OCI-LY1 (cell line): ENCODE measurements at regions not wholly inside any gene's neighbourhood (a gene's known extent, or its start where the extent isn't known, plus 50 kb on each side); places are given as distances from the start of the nearest gene placed in this dataset.

Experiments used
- H2AFZ ChIP-seq: fragments of 200-600 bp; sonication (generic), shearing (Covaris generic); 2 replicates; pipeline ENCODE4 v1.6.0; 2014; ENCODE audit warnings: antibody characterized with exemption, mild to moderate bottlenecking, low read length
- H3F3A ChIP-seq: fragments of 200-600 bp; sonication (generic), shearing (Covaris generic); 2 replicates; pipeline ENCODE4 v1.6.0; 2014; ENCODE audit warnings: mild to moderate bottlenecking, antibody characterized with exemption, low read length, moderate library complexity; ENCODE audit not compliant: insufficient read depth
- H3K27ac ChIP-seq: fragments of 200-600 bp; sonication (generic); 2 replicates; pipeline ENCODE4 v1.5.1; 2014; ENCODE audit warnings: low read length, mixed run types, mild to moderate bottlenecking, low read depth; ENCODE audit not compliant: poor library complexity, severe bottlenecking
- H3K27me3 ChIP-seq: fragments of 200-600 bp; sonication (generic); 2 replicates; pipeline ENCODE4 v1.6.0; 2014; ENCODE audit warnings: antibody characterized with exemption, mild to moderate bottlenecking, low read length, moderate library complexity; ENCODE audit not compliant: insufficient read depth
- H3K36me3 ChIP-seq: fragments of 200-600 bp; sonication (generic); 2 replicates; pipeline ENCODE4 v1.6.1; 2014; ENCODE audit warnings: mild to moderate bottlenecking, antibody characterized with exemption, low read length, moderate library complexity, mixed read lengths; ENCODE audit not compliant: insufficient read depth
- H3K4me1 ChIP-seq: fragments of 200-600 bp; sonication (generic); 2 replicates; pipeline ENCODE4 v1.5.1; 2014; ENCODE audit warnings: mild to moderate bottlenecking, low read length, moderate library complexity; ENCODE audit not compliant: insufficient read depth, severe bottlenecking
- H3K4me2 ChIP-seq: fragments of 200-600 bp; sonication (generic), shearing (Covaris generic); 2 replicates; pipeline ENCODE4 v1.6.1; 2014; ENCODE audit warnings: low read length
- H3K4me3 ChIP-seq: fragments of 200-600 bp; sonication (generic); 2 replicates; pipeline ENCODE4 v1.5.1; 2014; ENCODE audit warnings: low read length, low read depth, mild to moderate bottlenecking, mixed read lengths; ENCODE audit not compliant: poor library complexity, severe bottlenecking
- H3K79me2 ChIP-seq: fragments of 200-600 bp; shearing (Covaris generic); 2 replicates; pipeline ENCODE4 v1.6.1; 2016; ENCODE audit warnings: mixed run types, low read length, mixed read lengths; ENCODE audit not compliant: insufficient read depth
- H3K9ac ChIP-seq: fragments of 200-600 bp; sonication (generic), shearing (Covaris generic); 2 replicates; pipeline ENCODE4 v1.6.1; 2014; ENCODE audit warnings: mild to moderate bottlenecking, low read length, mixed read lengths
- H3K9me2 ChIP-seq: fragments of 200-600 bp; sonication (generic), shearing (Covaris generic); 2 replicates; pipeline ENCODE4 v1.6.1; 2014; ENCODE audit warnings: low read depth, mild to moderate bottlenecking, low read length, mixed read lengths
- H3K9me3 ChIP-seq: fragments of 200-600 bp; shearing (Covaris generic); 2 replicates; pipeline ENCODE4 v1.6.1; 2014; ENCODE audit warnings: low read length, mixed read lengths
- H4K20me1 ChIP-seq: fragments of 200-600 bp; sonication (generic), shearing (Covaris generic); 2 replicates; pipeline ENCODE4 v1.6.0; 2016; ENCODE audit warnings: mild to moderate bottlenecking, low read length; ENCODE audit not compliant: insufficient read depth
- EZH2 ChIP-seq: fragments of 200-600 bp; sonication (generic), shearing (Covaris generic); IDR thresholded peaks from 2 replicates; pipeline ENCODE4 v1.8.0; 2017; ENCODE audit warnings: borderline replicate concordance, mixed run types, mild to moderate bottlenecking, antibody characterized with exemption, low read length, moderate library complexity, mixed read lengths
- TF ChIP-seq, protein P1 (sequence below): fragments of 200-600 bp; sonication (generic), shearing (Covaris generic); IDR thresholded peaks from 2 replicates; pipeline ENCODE4 v1.5.1; 2017; ENCODE audit warnings: mild to moderate bottlenecking, antibody characterized with exemption, low read length, moderate library complexity, mixed read lengths

- no peaks in the 10 kb centered on the region for H4K20me1 ChIP-seq
- no peaks in the 10 kb centered on the region for H3K9me3 ChIP-seq
- H3F3A ChIP-seq, result no peaks in the 10 kb centered on the region
- H3K36me3 ChIP-seq, result no peaks in the 10 kb centered on the region
- no peak for TF ChIP-seq EZH2
- TF ChIP-seq, protein P1, sequence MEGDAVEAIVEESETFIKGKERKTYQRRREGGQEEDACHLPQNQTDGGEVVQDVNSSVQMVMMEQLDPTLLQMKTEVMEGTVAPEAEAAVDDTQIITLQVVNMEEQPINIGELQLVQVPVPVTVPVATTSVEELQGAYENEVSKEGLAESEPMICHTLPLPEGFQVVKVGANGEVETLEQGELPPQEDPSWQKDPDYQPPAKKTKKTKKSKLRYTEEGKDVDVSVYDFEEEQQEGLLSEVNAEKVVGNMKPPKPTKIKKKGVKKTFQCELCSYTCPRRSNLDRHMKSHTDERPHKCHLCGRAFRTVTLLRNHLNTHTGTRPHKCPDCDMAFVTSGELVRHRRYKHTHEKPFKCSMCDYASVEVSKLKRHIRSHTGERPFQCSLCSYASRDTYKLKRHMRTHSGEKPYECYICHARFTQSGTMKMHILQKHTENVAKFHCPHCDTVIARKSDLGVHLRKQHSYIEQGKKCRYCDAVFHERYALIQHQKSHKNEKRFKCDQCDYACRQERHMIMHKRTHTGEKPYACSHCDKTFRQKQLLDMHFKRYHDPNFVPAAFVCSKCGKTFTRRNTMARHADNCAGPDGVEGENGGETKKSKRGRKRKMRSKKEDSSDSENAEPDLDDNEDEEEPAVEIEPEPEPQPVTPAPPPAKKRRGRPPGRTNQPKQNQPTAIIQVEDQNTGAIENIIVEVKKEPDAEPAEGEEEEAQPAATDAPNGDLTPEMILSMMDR, result no peak
- H3K27ac ChIP-seq, result no peak overlapping the region
- no peaks in the 10 kb centered on the region for H3K9me2 ChIP-seq
- H3K79me2 ChIP-seq, result no peaks in the 10 kb centered on the region
- no peaks in the 10 kb centered on the region for H3K4me1 ChIP-seq
- H3K9ac ChIP-seq, result no peak overlapping the region
- no peaks in the 10 kb centered on the region for H3K27me3 ChIP-seq
- no peak overlapping the region for H2AFZ ChIP-seq
- no peak overlapping the region for H3K4me2 ChIP-seq
- no peak overlapping the region for H3K4me3 ChIP-seq
Observed at GRCh38 chr17:55909776-55910175, 158.9 kb downstream of the PCTP start.

DNA sequence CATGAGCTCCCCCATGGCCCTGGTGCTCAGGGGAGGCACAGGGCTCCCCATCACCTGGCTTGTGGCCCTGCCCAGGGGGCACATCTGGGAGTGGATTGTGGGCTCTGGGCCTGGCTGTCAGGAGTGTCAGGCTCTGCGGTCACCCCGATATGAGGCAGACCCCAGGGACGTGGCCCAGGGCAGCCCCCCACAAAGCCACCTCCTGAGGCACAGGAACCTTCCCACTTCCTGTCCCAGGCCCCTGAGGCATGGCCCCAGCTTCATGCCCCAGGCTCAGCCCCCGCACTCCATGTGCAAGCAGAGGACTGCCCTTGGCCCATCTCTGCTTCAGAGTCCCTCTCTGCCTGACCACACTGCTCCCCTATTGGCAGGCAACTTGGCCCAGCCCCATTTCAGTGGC, 160.3 kb downstream of the PCTP start:
- no peak overlapping the region for H3K9ac ChIP-seq
- H3K4me3 ChIP-seq, result no peak overlapping the region
- no peaks in the 10 kb centered on the region for H3K4me1 ChIP-seq
- no peaks in the 10 kb centered on the region for H3K9me2 ChIP-seq
- H3K79me2 ChIP-seq, result no peaks in the 10 kb centered on the region
- H3K4me2 ChIP-seq, result no peak overlapping the region
- H3K36me3 ChIP-seq, result no peaks in the 10 kb centered on the region
- no peaks in the 10 kb centered on the region for H3K9me3 ChIP-seq
- no peak overlapping the region for H2AFZ ChIP-seq
- H3F3A ChIP-seq, result no peaks in the 10 kb centered on the region
- H3K27me3 ChIP-seq, result no peaks in the 10 kb centered on the region
- no peak overlapping the region for H3K27ac ChIP-seq
- TF ChIP-seq EZH2, result no peak
- TF ChIP-seq, protein P1, result no peak
- no peaks in the 10 kb centered on the region for H4K20me1 ChIP-seq

- Histone ChIP-seq H3K4me3 (no peak overlapping the region), H2AFZ (no peak overlapping the region), H3K27ac (no peak overlapping the region), H3K4me1 (no peaks in the 10 kb centered on the region), H3K79me2 (no peaks in the 10 kb centered on the region), H3K9ac (no peak overlapping the region), H3K9me3 (no peaks in the 10 kb centered on the region), H3K9me2 (no peaks in the 10 kb centered on the region), H3K36me3 (no peaks in the 10 kb centered on the region), H3F3A (no peaks in the 10 kb centered on the region), H3K4me2 (no peak overlapping the region), H3K27me3 (no peaks in the 10 kb centered on the region), H4K20me1 (no peaks in the 10 kb centered on the region)
- TF ChIP-seq EZH2, result no peak
- TF ChIP-seq, protein P1, result no peak
Observed at GRCh38 chr17:55925440-55925839, 174.6 kb downstream of the PCTP start.
